HCT116 (cell line): ENCODE measurements at regions not wholly inside any gene's neighbourhood (a gene's known extent, or its start where the extent isn't known, plus 50 kb on each side); places are given as distances from the start of the nearest gene placed in this dataset.

ENCODE experiments used
- CEBPB ChIP-seq: IDR thresholded peaks from 2 replicates; pipeline ENCODE4 v1.6.1; 2012; ENCODE audit warnings: low read depth
- EGR1 ChIP-seq: IDR thresholded peaks from 2 replicates; pipeline ENCODE4 v1.6.1; 2012; ENCODE audit warnings: low read depth
- EZH2 ChIP-seq: fragments of 200-600 bp; sonication (generic); IDR thresholded peaks from 2 replicates; pipeline ENCODE4 v1.6.1; 2017; ENCODE audit warnings: antibody characterized with exemption, mixed run types
- POLR2A ChIP-seq: IDR thresholded peaks from 2 replicates; pipeline ENCODE4 v1.7.0; 2011; ENCODE audit warnings: borderline replicate concordance; ENCODE audit not compliant: insufficient read depth, insufficient read length; ENCODE audit errors: extremely low read depth
- REST ChIP-seq: IDR thresholded peaks from 2 replicates; pipeline ENCODE4 v1.6.1; 2012; ENCODE audit warnings: low read depth
- TCF7L2 ChIP-seq: IDR thresholded peaks from 2 replicates; pipeline ENCODE4 v1.7.0; 2011; ENCODE audit warnings: borderline replicate concordance, inconsistent platforms; ENCODE audit not compliant: insufficient read depth, insufficient read length; ENCODE audit errors: extremely low read depth
- YY1 ChIP-seq: IDR thresholded peaks from 2 replicates; pipeline ENCODE4 v1.6.1; 2011; ENCODE audit warnings: low read length, low read depth, moderate library complexity, mild to moderate bottlenecking; ENCODE audit not compliant: insufficient replicate concordance; ENCODE audit errors: extremely low read depth
- ZFX ChIP-seq: fragments of 450-650 bp; IDR thresholded peaks from 2 replicates; pipeline ENCODE4 v1.6.1; 2017
- TF ChIP-seq, protein P1 (sequence below), 3 experiments: fragments of 200-600 bp in 1 of 3; sonication (generic) in 1 of 3; IDR thresholded peaks in 2 of 3; conservative IDR thresholded peaks in 1 of 3; 2 replicates each; pipeline ENCODE4 v1.5.1; 2012 to 2017; ENCODE audit warnings: low read depth in 2 of 3, low read length in 2 of 3, antibody characterized with exemption in 1 of 3, borderline replicate concordance in 1 of 3, control low read depth in 1 of 3, mild to moderate bottlenecking in 1 of 3, mixed read lengths in 1 of 3, mixed run types in 1 of 3, moderate library complexity in 1 of 3; ENCODE audit not compliant: insufficient read depth in 1 of 3

DNA sequence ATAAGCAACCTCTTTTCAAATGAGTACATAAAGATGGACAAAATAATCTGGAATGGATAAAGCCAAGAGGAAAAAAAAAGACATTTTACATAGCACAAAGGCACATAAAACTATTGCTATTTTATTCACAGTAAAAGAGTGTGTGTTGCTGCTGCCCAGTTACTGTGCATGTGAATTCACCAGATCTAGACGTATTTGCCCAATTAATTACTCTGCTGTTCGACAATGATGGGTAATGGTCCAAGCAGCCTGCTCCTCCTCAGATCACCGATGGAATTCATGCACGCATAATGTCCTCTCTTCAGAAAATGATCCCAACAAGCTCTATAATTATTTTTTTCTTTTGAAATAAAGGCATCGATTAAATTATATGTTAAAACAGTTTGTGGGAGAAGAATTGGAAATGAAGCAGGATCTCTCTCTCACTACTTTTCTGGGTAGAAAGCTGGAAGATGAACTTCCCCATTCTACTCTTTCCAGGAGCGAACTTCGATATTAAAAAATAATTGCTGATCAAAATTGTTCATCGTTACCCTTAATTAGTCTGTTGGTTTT, 357.4 kb upstream of the CCNH start:
- no peak for TF ChIP-seq POLR2A
- TF ChIP-seq, protein P1, sequence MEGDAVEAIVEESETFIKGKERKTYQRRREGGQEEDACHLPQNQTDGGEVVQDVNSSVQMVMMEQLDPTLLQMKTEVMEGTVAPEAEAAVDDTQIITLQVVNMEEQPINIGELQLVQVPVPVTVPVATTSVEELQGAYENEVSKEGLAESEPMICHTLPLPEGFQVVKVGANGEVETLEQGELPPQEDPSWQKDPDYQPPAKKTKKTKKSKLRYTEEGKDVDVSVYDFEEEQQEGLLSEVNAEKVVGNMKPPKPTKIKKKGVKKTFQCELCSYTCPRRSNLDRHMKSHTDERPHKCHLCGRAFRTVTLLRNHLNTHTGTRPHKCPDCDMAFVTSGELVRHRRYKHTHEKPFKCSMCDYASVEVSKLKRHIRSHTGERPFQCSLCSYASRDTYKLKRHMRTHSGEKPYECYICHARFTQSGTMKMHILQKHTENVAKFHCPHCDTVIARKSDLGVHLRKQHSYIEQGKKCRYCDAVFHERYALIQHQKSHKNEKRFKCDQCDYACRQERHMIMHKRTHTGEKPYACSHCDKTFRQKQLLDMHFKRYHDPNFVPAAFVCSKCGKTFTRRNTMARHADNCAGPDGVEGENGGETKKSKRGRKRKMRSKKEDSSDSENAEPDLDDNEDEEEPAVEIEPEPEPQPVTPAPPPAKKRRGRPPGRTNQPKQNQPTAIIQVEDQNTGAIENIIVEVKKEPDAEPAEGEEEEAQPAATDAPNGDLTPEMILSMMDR (IDR thresholded peaks at IDR 0.05 in 2 of 3, conservative IDR thresholded peaks at IDR 0.05 in 1 of 3; ENCODE audit: borderline replicate concordance in 1 of 3, insufficient read depth in 1 of 3, low read depth in 2 of 3, low read length in 2 of 3): no peak
- no peak for TF ChIP-seq EGR1
- no peak for TF ChIP-seq ZFX
- no peak for TF ChIP-seq YY1
- TF ChIP-seq EZH2: no peak
- no peak for TF ChIP-seq CEBPB
- TF ChIP-seq TCF7L2: no peak
- no peak for TF ChIP-seq REST
